ENCODE measurements at regions not wholly inside any gene's neighbourhood (a gene's known extent, or its start where the extent isn't known, plus 50 kb on each side); places are given as distances from the start of the nearest gene placed in this dataset.
"Not testable (repeated sequence)": the region's sequence is repeated elsewhere in the genome, so short reads cannot be mapped to it uniquely, and the experiment has no call there.

- Histone ChIP-seq H3K9me3 (ENCODE audit: control insufficient read depth, insufficient read depth, low read depth, low read length) (no peaks in the 10 kb centered on the region), H3K4me3 (ENCODE audit: low read depth in 2 of 2, low read length in 2 of 2) (no peak overlapping the region), H3K27me3 (ENCODE audit: control insufficient read depth, insufficient read depth, low read length) (no peaks in the 10 kb centered on the region), H3K27ac (ENCODE audit: low read length) (no peak overlapping the region), H3K4me1 (ENCODE audit: control insufficient read depth, insufficient read depth, low read length) (no peaks in the 10 kb centered on the region), H3K36me3 (ENCODE audit: control insufficient read depth, insufficient read depth, low read length) (no peaks in the 10 kb centered on the region)
- BruUV-seq (replicated peaks) = no TSS peak
- no peak for TF ChIP-seq REST (IDR thresholded peaks at IDR 0.05; ENCODE audit: insufficient read depth in 1 of 2, low read depth in 2 of 2, low read length in 1 of 2)
- TF ChIP-seq SIN3A (IDR thresholded peaks at IDR 0.05; ENCODE audit: borderline replicate concordance, insufficient read depth, low read depth, low read length) = no peak
- no peak for TF ChIP-seq CTCF (IDR thresholded peaks at IDR 0.05)
- TF ChIP-seq TCF7L2 (IDR thresholded peaks at IDR 0.05; ENCODE audit: low read depth, low read length) = no peak
- TF ChIP-seq POLR2AphosphoS5 (IDR thresholded peaks at IDR 0.05; ENCODE audit: low read depth, low read length) = no peak
- ATAC-seq = no peak
- intact Hi-C loops (cut with micrococcal nuclease; ENCODE audit: unreplicated experiment) = no loop called here
- in situ Hi-C loops (cut with HindIII; ENCODE audit: low pct_unique_long_range_greater_than_20kb, low sequenced_read_pairs) = no loop called here
- CTCF ChIA-PET = no interaction called here
- no peak for DNase-seq (ENCODE audit: low read depth, low spot score)
- POLR2A ChIA-PET = no interaction called here
These were observed 525.3 kb upstream of the ZNF717 start for GRCh38 chr3:76310667-76311066.

GRCh38 chr3:76311941-76312340 lies 526.6 kb upstream of the ZNF717 start:
- intact Hi-C loops (cut with micrococcal nuclease; ENCODE audit: unreplicated experiment) (no loop called here), in situ Hi-C loops (cut with HindIII; ENCODE audit: low pct_unique_long_range_greater_than_20kb, low sequenced_read_pairs) (no loop called here)
- BruUV-seq (replicated peaks) = no TSS peak
- H3K27ac ChIP-seq (ENCODE audit: low read length) = no peak overlapping the region
- ChIA-PET POLR2A (no interaction called here), CTCF (no interaction called here)
- H3K4me3 ChIP-seq (ENCODE audit: low read depth in 2 of 2, low read length in 2 of 2) = no peak overlapping the region
- TF ChIP-seq CTCF (IDR thresholded peaks at IDR 0.05) = no peak
- no peak for TF ChIP-seq SIN3A (IDR thresholded peaks at IDR 0.05; ENCODE audit: borderline replicate concordance, insufficient read depth, low read depth, low read length)
- TF ChIP-seq REST (IDR thresholded peaks at IDR 0.05; ENCODE audit: insufficient read depth in 1 of 2, low read depth in 2 of 2, low read length in 1 of 2) = no peak
- no peak for TF ChIP-seq POLR2AphosphoS5 (IDR thresholded peaks at IDR 0.05; ENCODE audit: low read depth, low read length)
- TF ChIP-seq TCF7L2 (IDR thresholded peaks at IDR 0.05; ENCODE audit: low read depth, low read length) = no peak
- no peaks in the 10 kb centered on the region for H3K4me1 ChIP-seq (ENCODE audit: control insufficient read depth, insufficient read depth, low read length)
- ATAC-seq (no peak), DNase-seq (ENCODE audit: low read depth, low spot score) (no peak)
- no peaks in the 10 kb centered on the region for H3K27me3 ChIP-seq (ENCODE audit: control insufficient read depth, insufficient read depth, low read length)
- no peaks in the 10 kb centered on the region for H3K9me3 ChIP-seq (ENCODE audit: control insufficient read depth, insufficient read depth, low read depth, low read length)
- H3K36me3 ChIP-seq (ENCODE audit: control insufficient read depth, insufficient read depth, low read length) = no peaks in the 10 kb centered on the region

- H3K4me1 ChIP-seq (ENCODE audit: control insufficient read depth, insufficient read depth, low read length); CTCF ChIA-PET; intact Hi-C loops (cut with micrococcal nuclease; ENCODE audit: unreplicated experiment); BruUV-seq (replicated peaks); DNase-seq (ENCODE audit: low read depth, low spot score); ATAC-seq; H3K9me3 ChIP-seq (ENCODE audit: control insufficient read depth, insufficient read depth, low read depth, low read length); H3K27ac ChIP-seq (ENCODE audit: low read length); H3K36me3 ChIP-seq (ENCODE audit: control insufficient read depth, insufficient read depth, low read length); H3K4me3 ChIP-seq (ENCODE audit: low read depth in 2 of 2, low read length in 2 of 2); POLR2A ChIA-PET; H3K27me3 ChIP-seq (ENCODE audit: control insufficient read depth, insufficient read depth, low read length); in situ Hi-C loops (cut with HindIII; ENCODE audit: low pct_unique_long_range_greater_than_20kb, low sequenced_read_pairs): not testable (repeated sequence)
These were observed 530.6 kb upstream of the ZNF717 start for GRCh38 chr3:76315906-76316305.

Measured in Panc1 (cell line).